Body of pancreas (tissue), 4 donors: ENCODE measurements at regions not wholly inside any gene's neighbourhood (a gene's known extent, or its start where the extent isn't known, plus 50 kb on each side); places are given as distances from the start of the nearest gene placed in this dataset.

ENCODE experiments used
- POLR2A ChIP-seq, 3 donors: fragments of 450-650 bp; IDR thresholded peaks; one replicate each; pipeline ENCODE4 v1.6.1; 2016; ENCODE audit warnings: antibody characterized with exemption in 3 of 3, mild to moderate bottlenecking in 2 of 3
- TF ChIP-seq, protein P1 (sequence below), 7 experiments: fragments of 450-650 bp in 4 of 7; fragments of 200-600 bp in 3 of 7; sonication (generic) in 3 of 7; IDR thresholded peaks; one replicate each; pipeline ENCODE4 v1.5.1; 2016 to 2019; ENCODE audit warnings: antibody characterized with exemption in 7 of 7

- no peak for TF ChIP-seq POLR2A (IDR thresholded peaks at IDR 0.05)
- TF ChIP-seq, protein P1, sequence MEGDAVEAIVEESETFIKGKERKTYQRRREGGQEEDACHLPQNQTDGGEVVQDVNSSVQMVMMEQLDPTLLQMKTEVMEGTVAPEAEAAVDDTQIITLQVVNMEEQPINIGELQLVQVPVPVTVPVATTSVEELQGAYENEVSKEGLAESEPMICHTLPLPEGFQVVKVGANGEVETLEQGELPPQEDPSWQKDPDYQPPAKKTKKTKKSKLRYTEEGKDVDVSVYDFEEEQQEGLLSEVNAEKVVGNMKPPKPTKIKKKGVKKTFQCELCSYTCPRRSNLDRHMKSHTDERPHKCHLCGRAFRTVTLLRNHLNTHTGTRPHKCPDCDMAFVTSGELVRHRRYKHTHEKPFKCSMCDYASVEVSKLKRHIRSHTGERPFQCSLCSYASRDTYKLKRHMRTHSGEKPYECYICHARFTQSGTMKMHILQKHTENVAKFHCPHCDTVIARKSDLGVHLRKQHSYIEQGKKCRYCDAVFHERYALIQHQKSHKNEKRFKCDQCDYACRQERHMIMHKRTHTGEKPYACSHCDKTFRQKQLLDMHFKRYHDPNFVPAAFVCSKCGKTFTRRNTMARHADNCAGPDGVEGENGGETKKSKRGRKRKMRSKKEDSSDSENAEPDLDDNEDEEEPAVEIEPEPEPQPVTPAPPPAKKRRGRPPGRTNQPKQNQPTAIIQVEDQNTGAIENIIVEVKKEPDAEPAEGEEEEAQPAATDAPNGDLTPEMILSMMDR (IDR thresholded peaks at IDR 0.05), result no peak
These were observed 2039.9 kb downstream of the EFNA5 start for GRCh38 chr5:105630803-105631202.
